Effector memory CD4-positive, alpha-beta T cell (primary cell): ENCODE measurements at regions not wholly inside any gene's neighbourhood (a gene's known extent, or its start where the extent isn't known, plus 50 kb on each side); places are given as distances from the start of the nearest gene placed in this dataset.

Source experiments
- DNase-seq, 3 donors: peaks; one replicate each; pipeline ENCODE4 v3.0.0-alpha.2; 2020
- H3K27ac ChIP-seq: 2 replicates; pipeline ENCODE4 v1.7.0; 2013; ENCODE audit warnings: mild to moderate bottlenecking, low read length, moderate library complexity; ENCODE audit not compliant: insufficient read depth, poor library complexity, severe bottlenecking
- H3K27me3 ChIP-seq: replicated peaks from 2 replicates; pipeline ENCODE4 v1.7.0; 2013; ENCODE audit warnings: mild to moderate bottlenecking, low read length; ENCODE audit not compliant: insufficient read depth, control insufficient read depth, poor library complexity, severe bottlenecking
- H3K36me3 ChIP-seq: 2 replicates; pipeline ENCODE4 v1.7.0; 2013; ENCODE audit warnings: mild to moderate bottlenecking, low read length, moderate library complexity; ENCODE audit not compliant: control insufficient read depth, insufficient read depth
- H3K4me1 ChIP-seq: 2 replicates; pipeline ENCODE4 v1.7.0; 2013; ENCODE audit warnings: low read length, mild to moderate bottlenecking; ENCODE audit not compliant: control insufficient read depth, insufficient read depth, poor library complexity, severe bottlenecking
- H3K4me3 ChIP-seq: 2 replicates; pipeline ENCODE4 v1.7.0; 2013; ENCODE audit warnings: low read length, low read depth, mild to moderate bottlenecking; ENCODE audit not compliant: insufficient read depth, poor library complexity, severe bottlenecking
- H3K9me3 ChIP-seq: 2 replicates; pipeline ENCODE4 v1.7.0; 2013; ENCODE audit warnings: mild to moderate bottlenecking, low read length, moderate library complexity; ENCODE audit not compliant: control insufficient read depth

DNA sequence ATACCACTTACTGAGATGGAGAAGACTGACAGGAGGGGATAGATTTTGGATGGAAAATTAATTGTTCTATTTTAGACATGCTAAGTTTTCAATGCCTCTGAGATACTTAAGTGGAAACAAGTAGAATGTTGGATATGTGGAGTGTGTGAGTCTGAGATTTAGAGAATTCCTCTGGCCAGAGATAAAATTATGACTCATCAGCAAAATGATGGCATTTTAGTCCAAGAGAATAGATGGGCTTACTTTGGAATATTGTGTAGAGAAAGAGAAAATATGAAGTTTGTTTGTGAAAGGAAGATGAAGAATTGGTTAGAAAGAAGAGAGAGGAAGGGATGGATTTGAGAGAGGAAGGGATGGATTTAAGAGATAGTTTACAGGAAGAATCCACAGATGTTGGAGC is 108.6 kb upstream of the PPP1R2C start:
- Histone ChIP-seq H3K9me3 (no peaks in the 10 kb centered on the region), H3K4me1 (no peaks in the 10 kb centered on the region), H3K27me3 (no peaks in the 10 kb centered on the region), H3K27ac (no peak overlapping the region), H3K36me3 (no peaks in the 10 kb centered on the region), H3K4me3 (no peak overlapping the region)
- DNase-seq = no peak

DNA sequence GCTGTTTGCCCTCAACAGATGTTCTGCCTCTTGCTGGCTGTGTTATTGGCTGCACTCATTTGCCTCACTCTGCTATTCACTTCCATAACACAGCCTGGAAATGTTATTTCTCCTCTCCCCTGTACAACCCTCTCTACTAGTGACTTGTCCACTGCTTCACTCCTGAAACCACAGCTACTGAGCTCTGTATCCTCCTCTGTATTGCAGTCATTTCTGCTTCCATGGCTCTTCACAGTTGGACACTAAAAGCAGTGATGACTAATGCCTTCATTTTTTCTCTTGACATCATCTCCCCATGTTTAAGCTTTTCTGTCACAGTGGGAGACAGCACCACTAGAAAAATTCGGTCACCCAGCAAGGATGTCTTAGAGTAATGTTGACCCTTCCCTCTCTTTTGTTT is 123.0 kb upstream of the PPP1R2C start:
- no peaks in the 10 kb centered on the region for H3K4me1 ChIP-seq
- no peak for DNase-seq
- H3K27ac ChIP-seq = no peak overlapping the region
- no peak overlapping the region for H3K4me3 ChIP-seq
- H3K36me3 ChIP-seq = no peaks in the 10 kb centered on the region
- no peaks in the 10 kb centered on the region for H3K27me3 ChIP-seq
- no peaks in the 10 kb centered on the region for H3K9me3 ChIP-seq

GRCh38 chrX:42902513-42902912 is 124.5 kb upstream of the PPP1R2C start:
- no peak for DNase-seq
- Histone ChIP-seq H3K4me1 (no peaks in the 10 kb centered on the region), H3K36me3 (no peaks in the 10 kb centered on the region), H3K9me3 (no peaks in the 10 kb centered on the region), H3K4me3 (no peak overlapping the region), H3K27me3 (no peaks in the 10 kb centered on the region), H3K27ac (no peak overlapping the region)

- DNase-seq = no peak
- Histone ChIP-seq H3K9me3 (no peaks in the 10 kb centered on the region), H3K27me3 (no peaks in the 10 kb centered on the region), H3K27ac (no peak overlapping the region), H3K4me3 (no peak overlapping the region), H3K4me1 (no peaks in the 10 kb centered on the region), H3K36me3 (no peaks in the 10 kb centered on the region)
Observed at GRCh38 chrX:42920752-42921151, 142.8 kb upstream of the PPP1R2C start.

DNA sequence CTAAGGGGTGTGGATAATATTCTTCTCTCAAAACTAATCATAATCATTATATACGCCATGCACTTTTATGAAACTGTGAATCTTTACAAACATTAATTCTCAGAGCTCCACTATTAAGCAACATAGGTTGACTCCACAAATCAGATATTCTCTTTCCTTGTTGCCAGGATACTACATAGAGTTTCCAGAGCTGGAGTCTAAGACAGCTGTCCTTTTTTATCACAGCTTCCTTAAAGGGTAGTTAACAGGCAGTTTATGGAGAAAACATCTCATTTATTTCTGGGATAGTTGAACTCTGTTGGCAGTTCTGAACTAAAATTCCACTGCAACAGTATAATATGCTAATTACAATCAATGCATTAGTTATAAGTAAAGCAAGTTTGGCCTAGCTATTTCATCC is 152.1 kb upstream of the PPP1R2C start:
- Histone ChIP-seq H3K4me1 (peaks cover 15% of the 10 kb centered on the region), H3K36me3 (no peaks in the 10 kb centered on the region), H3K27ac (no peak overlapping the region), H3K9me3 (no peaks in the 10 kb centered on the region), H3K4me3 (no peak overlapping the region), H3K27me3 (no peaks in the 10 kb centered on the region)
- DNase-seq = no peak

DNA sequence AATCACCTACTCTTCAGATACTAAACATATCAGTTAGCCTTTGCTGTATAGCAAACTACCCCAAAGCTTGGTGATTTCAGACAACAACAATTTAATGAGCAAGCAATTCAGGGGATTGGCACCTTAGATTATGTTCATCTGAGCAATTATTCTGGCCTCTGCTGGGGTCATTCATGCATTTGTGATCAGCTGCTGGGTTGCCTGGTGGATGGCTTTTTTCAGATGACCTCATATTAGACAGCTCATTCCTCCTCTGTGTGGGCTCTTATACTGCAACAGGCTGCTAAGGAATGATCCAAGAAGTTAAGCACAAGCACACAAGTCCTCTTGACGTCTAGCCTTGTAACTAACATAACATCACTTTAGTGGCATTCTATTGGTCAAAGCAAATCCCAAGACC is 153.0 kb upstream of the PPP1R2C start:
- no peaks in the 10 kb centered on the region for H3K27me3 ChIP-seq
- H3K4me3 ChIP-seq = no peak overlapping the region
- no peak overlapping the region for H3K27ac ChIP-seq
- H3K4me1 ChIP-seq = peaks cover 15% of the 10 kb centered on the region
- no peak for DNase-seq
- no peaks in the 10 kb centered on the region for H3K9me3 ChIP-seq
- no peaks in the 10 kb centered on the region for H3K36me3 ChIP-seq

DNA sequence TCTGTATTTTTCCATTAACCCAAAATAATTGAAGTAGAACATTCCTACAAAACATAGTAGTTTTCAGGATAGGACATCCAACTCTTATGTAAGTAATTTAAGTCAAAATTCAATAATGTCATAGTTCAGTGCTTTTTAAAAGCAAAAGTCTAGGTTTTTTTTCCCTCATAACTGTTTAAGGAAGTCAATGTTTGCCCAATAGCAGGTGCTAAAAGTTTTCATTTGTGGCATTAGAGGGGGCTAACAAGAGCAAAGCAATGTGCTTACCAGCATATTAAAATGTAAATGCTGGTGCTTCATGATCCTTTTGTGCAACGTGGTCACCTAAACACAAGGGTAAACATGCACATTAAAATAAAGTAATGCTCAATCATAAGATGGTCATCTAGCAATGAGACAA is 155.2 kb upstream of the PPP1R2C start:
- Histone ChIP-seq H3K27me3 (no peaks in the 10 kb centered on the region), H3K27ac (no peak overlapping the region), H3K9me3 (no peaks in the 10 kb centered on the region), H3K36me3 (no peaks in the 10 kb centered on the region), H3K4me3 (no peak overlapping the region), H3K4me1 (peaks cover 15% of the 10 kb centered on the region)
- no peak for DNase-seq

- H3K36me3 ChIP-seq = no peaks in the 10 kb centered on the region
- H3K9me3 ChIP-seq = no peaks in the 10 kb centered on the region
- H3K4me3 ChIP-seq = peak overlapping the region; percentile 9
- DNase-seq = no peak
- H3K4me1 ChIP-seq = peaks cover 15% of the 10 kb centered on the region
- H3K27me3 ChIP-seq = no peaks in the 10 kb centered on the region
- no peak overlapping the region for H3K27ac ChIP-seq
Observed at GRCh38 chrX:42934020-42934726, 156.2 kb upstream of the PPP1R2C start.

GRCh38 chrX:42941671-42942070 is 163.7 kb upstream of the PPP1R2C start:
- no peaks in the 10 kb centered on the region for H3K27me3 ChIP-seq
- no peaks in the 10 kb centered on the region for H3K36me3 ChIP-seq
- H3K27ac ChIP-seq = peak overlapping the region; percentile 70
- H3K4me1 ChIP-seq = peaks cover 49% of the 10 kb centered on the region
- no peak for DNase-seq
- no peak overlapping the region for H3K4me3 ChIP-seq
- no peaks in the 10 kb centered on the region for H3K9me3 ChIP-seq

DNA sequence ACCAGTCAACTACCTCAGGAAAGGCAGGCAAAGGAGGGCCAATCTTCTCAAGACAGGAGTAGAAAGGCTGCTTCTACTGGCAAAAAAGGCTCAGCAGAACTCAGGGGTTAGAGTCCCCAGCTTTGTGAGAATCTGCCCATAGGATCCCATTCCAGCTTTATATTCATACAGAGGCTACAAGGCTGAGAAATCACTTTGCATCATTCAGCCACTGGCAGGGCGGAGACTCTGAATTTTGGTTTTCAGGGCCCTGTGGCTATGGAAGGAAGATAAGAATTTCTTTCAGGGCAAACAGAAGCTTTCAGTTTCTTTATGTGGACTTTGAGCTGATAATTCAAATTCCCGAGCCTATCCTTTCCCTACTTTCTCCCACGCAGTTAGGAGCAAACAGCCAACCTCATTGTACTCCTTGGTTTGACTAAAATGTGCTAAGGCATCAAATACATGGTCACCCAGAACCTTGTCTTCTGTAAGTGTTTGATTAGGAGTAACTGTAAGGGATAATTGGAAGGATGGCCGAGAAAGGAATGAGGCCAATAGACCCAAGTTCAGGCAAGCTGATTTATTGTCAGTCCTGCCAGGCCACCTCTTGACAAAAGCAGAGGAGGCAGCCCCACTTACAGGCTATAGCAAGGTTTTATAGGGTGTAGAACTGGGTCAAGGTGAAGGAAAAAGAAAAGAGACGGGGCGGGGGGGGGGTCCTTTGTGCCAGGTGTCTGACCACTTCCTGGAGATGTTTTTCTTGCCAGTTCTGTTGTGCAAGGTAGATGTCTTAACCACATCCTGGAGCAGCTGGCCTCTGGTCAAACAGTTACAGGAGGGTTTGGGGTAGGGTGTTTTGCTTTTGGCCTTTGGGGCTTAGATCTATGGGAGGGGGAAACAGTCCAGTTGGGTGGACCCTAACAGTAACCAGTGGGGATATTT is 165.3 kb upstream of the PPP1R2C start:
- H3K27ac ChIP-seq = peak overlapping the region; percentile 70
- H3K4me1 ChIP-seq = peaks cover 60% of the 10 kb centered on the region
- H3K4me3 ChIP-seq = peak overlapping the region; percentile 32
- H3K36me3 ChIP-seq = no peaks in the 10 kb centered on the region
- DNase-seq = peak in 2 of 3 donors; percentile 16 to 42
- no peaks in the 10 kb centered on the region for H3K9me3 ChIP-seq
- no peaks in the 10 kb centered on the region for H3K27me3 ChIP-seq
